OCI-LY7 (cell line): ENCODE measurements at regions not wholly inside any gene's neighbourhood (a gene's known extent, or its start where the extent isn't known, plus 50 kb on each side); places are given as distances from the start of the nearest gene placed in this dataset.
"Not testable (repeated sequence)": the region's sequence is repeated elsewhere in the genome, so short reads cannot be mapped to it uniquely, and the experiment has no call there.

Experiments used
- EZH2phosphoT487 ChIP-seq: fragments of 200-600 bp; sonication (generic); IDR thresholded peaks from 2 replicates; pipeline ENCODE4 v1.6.1; 2018; ENCODE audit warnings: low read depth, borderline replicate concordance, mild to moderate bottlenecking, mixed run types, antibody characterized with exemption, low read length, moderate library complexity, mixed read lengths
- TF ChIP-seq, protein P1 (sequence below): fragments of 200-600 bp; sonication (generic); conservative IDR thresholded peaks from 2 replicates; pipeline ENCODE4 v1.5.1; 2014; ENCODE audit warnings: mild to moderate bottlenecking, antibody characterized with exemption, low read length, moderate library complexity, mixed read lengths

- TF ChIP-seq, protein P1, sequence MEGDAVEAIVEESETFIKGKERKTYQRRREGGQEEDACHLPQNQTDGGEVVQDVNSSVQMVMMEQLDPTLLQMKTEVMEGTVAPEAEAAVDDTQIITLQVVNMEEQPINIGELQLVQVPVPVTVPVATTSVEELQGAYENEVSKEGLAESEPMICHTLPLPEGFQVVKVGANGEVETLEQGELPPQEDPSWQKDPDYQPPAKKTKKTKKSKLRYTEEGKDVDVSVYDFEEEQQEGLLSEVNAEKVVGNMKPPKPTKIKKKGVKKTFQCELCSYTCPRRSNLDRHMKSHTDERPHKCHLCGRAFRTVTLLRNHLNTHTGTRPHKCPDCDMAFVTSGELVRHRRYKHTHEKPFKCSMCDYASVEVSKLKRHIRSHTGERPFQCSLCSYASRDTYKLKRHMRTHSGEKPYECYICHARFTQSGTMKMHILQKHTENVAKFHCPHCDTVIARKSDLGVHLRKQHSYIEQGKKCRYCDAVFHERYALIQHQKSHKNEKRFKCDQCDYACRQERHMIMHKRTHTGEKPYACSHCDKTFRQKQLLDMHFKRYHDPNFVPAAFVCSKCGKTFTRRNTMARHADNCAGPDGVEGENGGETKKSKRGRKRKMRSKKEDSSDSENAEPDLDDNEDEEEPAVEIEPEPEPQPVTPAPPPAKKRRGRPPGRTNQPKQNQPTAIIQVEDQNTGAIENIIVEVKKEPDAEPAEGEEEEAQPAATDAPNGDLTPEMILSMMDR: not testable (repeated sequence)
- not testable (repeated sequence) for TF ChIP-seq EZH2phosphoT487
Observed at GRCh38 chr1:113312651-113313050, 77.7 kb upstream of the MAGI3 start.
